ENCODE measurements at regions not wholly inside any gene's neighbourhood (a gene's known extent, or its start where the extent isn't known, plus 50 kb on each side); places are given as distances from the start of the nearest gene placed in this dataset.

DNA sequence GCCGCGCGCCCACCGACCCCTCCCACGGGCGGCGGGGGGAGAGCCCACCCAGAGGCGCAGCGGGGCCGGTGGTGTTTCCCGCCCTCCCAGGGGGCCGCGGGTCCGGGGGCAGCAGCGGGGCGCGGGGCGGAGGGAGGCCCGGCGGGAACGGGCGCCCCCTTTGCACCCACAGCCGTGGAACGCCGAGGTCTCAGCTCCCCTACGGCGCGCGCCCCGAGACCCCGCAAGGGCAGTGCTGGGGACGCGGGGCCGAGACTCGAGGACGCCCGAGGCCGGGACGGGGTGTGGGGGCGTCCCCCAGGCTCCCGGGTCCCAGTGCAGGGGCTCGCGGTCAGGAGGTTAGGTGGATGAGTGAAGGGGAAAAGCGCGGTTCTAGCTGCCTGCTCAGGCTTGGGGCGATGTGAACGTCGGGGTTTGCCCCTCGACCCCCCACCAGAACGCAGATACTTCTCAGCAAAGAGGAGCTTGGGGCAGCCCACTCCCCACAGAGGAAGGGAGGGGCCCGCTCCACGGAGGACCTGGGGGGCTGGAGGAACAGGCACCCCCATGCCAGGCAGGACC is 65.5 kb upstream of the BHLHE23 start:
- no peak for DNase-seq (ENCODE audit: low read depth in 1 of 2, low spot score in 1 of 2)
- no peak for TF ChIP-seq JUND (IDR thresholded peaks at IDR 0.05; ENCODE audit: low read depth)
- in situ Hi-C loops (cut with HindIII; ENCODE audit: low pct_unique_long_range_greater_than_20kb, low sequenced_read_pairs) = no loop called here

DNA sequence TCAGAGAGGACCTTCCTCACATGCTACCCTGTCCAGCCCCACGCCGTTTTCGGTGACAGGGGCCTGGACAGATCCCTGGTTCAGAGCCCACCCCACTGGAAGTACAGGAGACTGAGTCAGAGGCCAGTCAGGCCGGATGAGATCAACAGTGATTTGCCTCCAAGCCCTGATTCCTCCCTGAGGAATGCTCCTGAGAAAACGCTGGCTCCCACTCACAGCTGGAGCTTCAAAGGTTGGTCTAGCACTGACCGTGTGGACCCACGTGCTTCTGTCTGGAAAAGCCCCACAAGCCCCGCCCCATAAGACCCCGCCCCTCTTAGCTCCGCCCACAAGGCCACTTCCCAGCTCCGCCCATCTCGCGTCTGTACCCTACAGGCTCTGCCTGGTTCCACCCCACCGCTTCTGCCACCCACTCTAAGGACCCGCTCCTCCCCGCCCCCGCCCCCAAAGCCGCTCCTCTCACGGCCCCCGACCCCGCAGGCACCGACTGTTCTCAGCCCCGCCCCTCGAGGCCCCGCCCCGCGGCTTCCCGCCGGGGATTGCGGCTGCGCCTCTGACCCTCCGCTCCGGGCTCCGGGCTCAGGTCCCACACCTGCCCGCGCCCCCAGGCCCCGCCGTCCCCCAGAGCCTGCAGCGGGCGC is 64.9 kb upstream of the BHLHE23 start:
- no peak for TF ChIP-seq JUND (IDR thresholded peaks at IDR 0.05; ENCODE audit: low read depth)
- DNase-seq (ENCODE audit: low read depth in 1 of 2, low spot score in 1 of 2) = peak in 1 of 2 experiments; percentile 52
- in situ Hi-C loops (cut with HindIII; ENCODE audit: low pct_unique_long_range_greater_than_20kb, low sequenced_read_pairs) = no loop called here

DNA sequence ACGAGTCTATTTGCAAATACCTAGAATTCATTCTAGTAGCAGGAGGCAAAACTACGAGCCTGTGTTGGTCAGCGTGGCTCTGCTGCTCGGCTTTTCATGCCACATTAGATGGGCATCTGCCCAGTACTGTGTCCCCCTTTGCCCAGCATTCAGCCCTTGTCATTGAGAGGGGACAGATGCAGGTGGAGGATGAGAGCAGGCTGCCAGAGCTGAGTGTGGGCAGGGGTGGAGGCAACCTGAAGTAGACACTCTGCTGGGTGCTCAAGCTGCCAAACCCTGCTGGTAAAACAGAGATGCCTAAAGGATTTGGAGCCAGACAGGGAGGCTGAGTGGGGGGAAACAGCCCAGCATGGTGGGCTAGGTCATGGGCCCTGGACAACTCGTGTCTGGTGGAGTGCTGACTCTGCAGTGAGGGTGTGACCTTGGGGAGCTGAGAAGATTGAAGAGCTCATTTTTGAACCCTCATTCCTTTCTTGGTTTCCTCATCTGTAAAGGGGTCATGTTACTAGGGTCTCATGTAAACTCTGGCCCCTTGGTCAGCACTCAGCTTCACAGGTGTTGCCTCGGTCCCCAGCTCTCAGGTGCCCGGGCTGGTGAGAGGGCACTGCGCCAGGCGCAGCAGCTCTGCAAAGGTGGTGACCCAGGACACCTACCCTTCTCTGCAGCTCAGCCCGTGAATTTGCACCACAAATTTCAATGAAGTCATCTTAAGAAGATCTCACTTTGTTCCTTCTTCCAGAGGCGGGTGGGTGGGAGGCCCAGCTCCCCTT is 64.2 kb upstream of the BHLHE23 start:
- no peak for TF ChIP-seq JUND (IDR thresholded peaks at IDR 0.05; ENCODE audit: low read depth)
- in situ Hi-C loops (cut with HindIII; ENCODE audit: low pct_unique_long_range_greater_than_20kb, low sequenced_read_pairs) = no loop called here

DNA sequence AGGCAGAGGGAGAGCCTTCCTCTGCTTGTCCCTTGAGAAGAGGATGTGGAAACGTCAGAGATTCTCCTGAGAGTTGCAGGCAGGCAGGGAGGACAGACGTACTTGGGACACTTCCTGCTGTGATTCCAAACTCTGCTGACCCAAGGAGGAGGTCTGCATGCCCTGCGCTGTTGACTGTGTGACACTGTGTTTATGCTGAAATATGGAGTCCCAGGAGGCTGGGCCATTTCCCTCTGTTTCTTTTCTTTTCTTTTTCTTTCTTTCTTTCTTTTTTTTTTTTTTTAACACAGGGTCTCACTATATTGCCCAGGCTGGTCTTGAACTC is 63.5 kb upstream of the BHLHE23 start:
- no peak for TF ChIP-seq JUND (IDR thresholded peaks at IDR 0.05; ENCODE audit: low read depth)
- in situ Hi-C loops (cut with HindIII; ENCODE audit: low pct_unique_long_range_greater_than_20kb, low sequenced_read_pairs) = no loop called here
- no peak for DNase-seq (ENCODE audit: low read depth in 1 of 2, low spot score in 1 of 2)

More for the DNA sequence above, 64.2 kb upstream of the BHLHE23 start:
- no peak for DNase-seq (ENCODE audit: low read depth in 1 of 2, low spot score in 1 of 2)

DNA sequence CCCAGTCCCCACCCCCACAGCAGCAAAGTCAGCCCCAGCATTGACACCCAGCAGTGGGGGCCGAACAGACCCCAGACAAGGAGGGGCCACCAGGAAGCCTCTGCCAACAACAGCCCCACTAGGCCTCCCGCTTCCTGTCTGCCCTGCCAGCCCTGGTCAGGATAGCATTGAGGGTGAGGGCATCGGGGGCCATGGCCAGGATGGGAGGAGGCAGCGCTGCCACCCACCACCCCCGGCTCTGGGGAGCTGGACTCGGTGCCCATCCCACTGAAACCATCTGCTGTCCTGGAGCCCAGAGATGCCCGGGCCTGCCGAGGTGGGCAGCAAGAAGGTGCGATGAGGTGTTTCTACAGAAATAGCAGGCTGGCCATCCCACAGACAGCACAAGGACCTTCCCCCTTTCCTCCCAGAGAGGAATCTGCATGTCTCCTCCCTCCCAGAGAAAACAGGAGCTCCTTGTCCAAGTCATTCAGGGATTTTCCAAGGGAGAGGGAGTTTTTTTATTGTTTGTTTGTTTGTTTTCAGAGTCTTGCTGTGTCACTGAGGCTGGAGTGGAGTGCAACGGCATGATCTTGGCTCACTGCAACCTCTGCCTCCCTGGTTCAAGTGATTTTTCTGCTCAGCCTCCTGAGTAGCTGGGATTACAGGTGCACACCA is 62.1 kb upstream of the BHLHE23 start:
- peak in 1 of 2 experiments; percentile 44 for DNase-seq (ENCODE audit: low read depth in 1 of 2, low spot score in 1 of 2)

DNA sequence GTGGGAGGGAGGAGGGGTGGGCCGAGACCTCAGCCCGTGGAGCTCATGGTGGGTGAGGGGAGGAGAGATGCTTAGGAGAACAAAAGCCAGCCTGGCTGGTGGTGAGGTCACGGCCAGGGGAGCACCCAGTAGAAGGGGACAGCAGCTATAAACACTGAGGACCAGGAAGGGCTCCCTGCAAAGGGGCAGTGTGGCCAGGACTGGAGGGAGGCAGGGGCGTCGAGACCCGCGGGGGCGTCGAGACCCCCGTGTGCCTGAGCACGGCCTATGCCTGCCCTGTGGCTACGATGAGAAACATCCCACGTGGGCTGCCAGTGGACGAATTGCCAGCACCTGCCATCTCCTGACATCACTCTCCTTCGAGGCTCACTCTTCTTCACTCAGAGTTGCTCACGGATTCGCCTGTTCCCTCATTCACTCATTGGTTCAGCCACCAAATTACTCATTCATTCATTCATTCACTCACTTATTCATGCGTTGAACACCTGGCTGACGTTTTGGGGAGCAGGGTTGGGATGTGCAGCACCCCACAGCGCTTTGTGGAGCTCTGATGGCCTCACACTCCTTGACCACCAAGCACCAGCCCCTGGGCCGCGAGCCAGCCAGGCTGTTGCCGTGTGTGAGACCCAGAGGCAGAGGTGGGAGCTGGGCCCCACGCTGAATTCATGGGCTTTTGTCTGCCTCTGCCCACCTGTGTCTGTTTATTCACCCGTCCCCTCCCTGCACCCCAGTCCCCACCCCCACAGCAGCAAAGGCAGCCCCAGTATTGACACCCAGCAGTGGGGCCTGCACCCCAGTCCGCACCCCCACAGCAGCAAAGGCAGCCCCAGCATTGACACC is 61.2 kb upstream of the BHLHE23 start:
- TF ChIP-seq JUND (IDR thresholded peaks at IDR 0.05; ENCODE audit: low read depth) = no peak
- in situ Hi-C loops (cut with HindIII; ENCODE audit: low pct_unique_long_range_greater_than_20kb, low sequenced_read_pairs) = no loop called here
- no peak for DNase-seq (ENCODE audit: low read depth in 1 of 2, low spot score in 1 of 2)

More for the DNA sequence above, 62.1 kb upstream of the BHLHE23 start:
- TF ChIP-seq JUND (IDR thresholded peaks at IDR 0.05; ENCODE audit: low read depth) = no peak
- in situ Hi-C loops (cut with HindIII; ENCODE audit: low pct_unique_long_range_greater_than_20kb, low sequenced_read_pairs) = no loop called here

DNA sequence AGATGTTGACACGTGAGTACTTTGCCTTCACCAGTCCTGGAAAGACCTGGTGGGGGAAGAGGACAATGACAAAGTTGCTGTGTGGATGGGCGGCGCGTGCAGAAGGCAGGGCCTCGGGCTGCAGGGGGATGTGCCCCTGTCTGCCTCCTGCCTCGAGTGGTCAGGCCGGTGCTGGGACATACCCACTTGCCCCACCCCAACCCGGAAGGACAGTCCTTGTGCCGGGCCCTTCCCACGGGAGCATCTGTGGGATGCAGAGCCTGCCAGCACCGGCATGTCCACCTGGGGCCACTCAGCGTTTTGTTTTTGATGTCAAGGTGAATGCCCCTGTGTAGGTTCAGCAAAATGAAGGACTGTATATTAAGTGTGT is 60.5 kb upstream of the BHLHE23 start:
- in situ Hi-C loops (cut with HindIII; ENCODE audit: low pct_unique_long_range_greater_than_20kb, low sequenced_read_pairs) = no loop called here
- no peak for TF ChIP-seq JUND (IDR thresholded peaks at IDR 0.05; ENCODE audit: low read depth)
- no peak for DNase-seq (ENCODE audit: low read depth in 1 of 2, low spot score in 1 of 2)

DNA sequence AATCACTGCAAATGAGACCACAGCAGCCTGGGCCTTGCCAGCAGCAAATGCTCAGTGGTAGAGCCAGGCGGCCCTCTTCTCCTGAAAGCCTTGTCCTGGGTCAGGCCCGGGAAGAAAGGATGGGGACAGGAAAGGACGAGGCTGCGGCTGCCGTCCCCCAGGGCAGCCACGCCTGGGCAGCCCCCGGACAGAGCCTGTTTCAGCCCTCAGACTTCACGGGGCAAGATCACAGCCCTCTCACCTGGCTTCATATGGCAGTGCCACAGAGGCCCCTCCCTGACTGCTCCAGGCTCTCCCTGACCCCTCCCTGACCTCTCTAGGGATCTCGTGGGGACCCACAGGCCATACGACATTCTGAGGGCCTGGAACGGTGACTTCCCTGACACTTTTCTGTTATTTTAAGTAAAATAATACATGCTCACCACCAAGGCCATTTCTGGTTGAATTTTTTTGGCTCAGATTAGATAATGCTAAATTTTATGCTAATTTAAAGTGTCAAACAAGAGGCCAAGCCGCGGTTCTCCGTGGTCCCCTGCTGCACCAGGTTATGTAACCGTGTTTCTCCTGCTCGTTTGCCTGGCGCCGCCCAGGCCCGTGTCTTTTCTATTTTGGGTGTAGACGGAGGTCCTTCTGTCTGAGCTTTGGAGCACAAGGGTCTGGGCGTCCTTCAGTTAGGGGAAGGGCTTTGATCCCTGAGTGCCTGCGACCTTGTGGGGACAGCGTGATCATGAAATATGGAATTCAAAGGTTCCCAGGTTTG is 59.9 kb upstream of the BHLHE23 start:
- DNase-seq (ENCODE audit: low read depth in 1 of 2, low spot score in 1 of 2) = no peak
- no peak for TF ChIP-seq JUND (IDR thresholded peaks at IDR 0.05; ENCODE audit: low read depth)
- in situ Hi-C loops (cut with HindIII; ENCODE audit: low pct_unique_long_range_greater_than_20kb, low sequenced_read_pairs) = no loop called here

DNA sequence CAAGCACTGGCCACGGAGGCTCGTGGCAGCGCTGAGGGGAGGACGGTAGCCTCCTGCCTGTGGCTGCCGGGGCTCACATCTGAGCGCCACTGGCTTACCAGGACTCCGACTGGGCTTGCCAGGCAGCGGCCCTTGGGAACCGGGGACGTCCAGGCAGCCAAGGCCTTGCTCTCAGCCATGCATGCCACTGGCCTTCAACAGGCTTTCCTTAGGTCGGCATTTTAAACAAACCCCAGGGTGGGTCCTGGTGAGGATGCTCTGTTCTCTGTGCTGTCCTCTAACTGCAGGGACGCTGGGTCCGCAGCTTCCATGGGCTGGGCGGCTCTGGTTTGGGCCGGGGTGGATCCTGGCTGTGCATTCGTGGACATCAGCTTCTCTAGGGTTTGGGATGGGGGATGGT is 59.1 kb upstream of the BHLHE23 start:
- DNase-seq (ENCODE audit: low read depth in 1 of 2, low spot score in 1 of 2) = no peak
- no peak for TF ChIP-seq JUND (IDR thresholded peaks at IDR 0.05; ENCODE audit: low read depth)
- in situ Hi-C loops (cut with HindIII; ENCODE audit: low pct_unique_long_range_greater_than_20kb, low sequenced_read_pairs) = no loop called here

DNA sequence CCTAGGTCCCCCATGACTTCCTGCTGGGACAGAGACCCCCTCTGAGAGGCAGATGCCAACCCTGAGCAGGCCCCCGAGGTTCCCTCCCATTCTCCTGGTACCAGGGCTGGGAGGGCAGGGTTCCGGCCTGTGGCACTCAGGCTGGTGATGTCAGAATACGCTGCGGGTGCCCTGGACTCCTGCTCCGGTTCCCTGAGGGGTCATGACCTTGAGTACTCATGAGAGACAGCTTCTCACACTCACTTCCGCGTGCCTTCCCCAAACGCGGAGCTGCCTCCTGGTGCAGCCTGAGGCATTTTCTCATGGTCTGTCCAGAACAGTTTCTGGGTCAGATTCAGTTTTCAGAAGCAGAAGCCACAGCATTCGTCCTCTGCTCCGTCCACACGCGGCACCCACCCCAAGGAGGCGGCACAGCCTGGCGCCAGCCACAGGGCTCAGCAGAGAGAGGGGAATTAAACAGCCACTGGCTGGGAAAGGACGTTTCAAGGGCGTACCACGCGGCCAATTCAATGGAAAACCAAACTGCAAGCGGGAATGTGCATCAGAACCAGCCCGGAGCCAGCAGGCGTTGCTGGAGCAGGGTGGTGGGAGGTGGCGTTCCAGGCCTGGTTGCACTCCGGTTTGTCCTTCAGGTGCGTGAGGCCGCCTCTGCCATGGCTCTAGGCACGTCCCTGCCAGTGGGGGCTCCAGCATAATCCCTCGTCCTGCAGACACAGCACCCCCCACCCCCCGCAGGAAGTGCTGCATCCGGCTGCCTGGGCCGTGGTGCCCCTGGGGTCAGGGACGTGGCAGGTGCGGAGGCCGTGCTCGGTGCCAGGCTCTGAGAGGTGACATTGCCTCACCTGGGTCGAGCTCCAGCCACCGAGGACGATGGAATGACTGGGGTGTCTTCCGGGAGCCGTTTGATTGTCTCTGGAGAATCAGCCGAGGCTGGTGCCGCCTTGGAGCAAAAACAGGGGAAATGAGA is 58.3 kb upstream of the BHLHE23 start:
- TF ChIP-seq JUND (IDR thresholded peaks at IDR 0.05; ENCODE audit: low read depth) = no peak
- DNase-seq (ENCODE audit: low read depth in 1 of 2, low spot score in 1 of 2) = peak in 1 of 2 experiments; percentile 61
- in situ Hi-C loops (cut with HindIII; ENCODE audit: low pct_unique_long_range_greater_than_20kb, low sequenced_read_pairs) = no loop called here

DNA sequence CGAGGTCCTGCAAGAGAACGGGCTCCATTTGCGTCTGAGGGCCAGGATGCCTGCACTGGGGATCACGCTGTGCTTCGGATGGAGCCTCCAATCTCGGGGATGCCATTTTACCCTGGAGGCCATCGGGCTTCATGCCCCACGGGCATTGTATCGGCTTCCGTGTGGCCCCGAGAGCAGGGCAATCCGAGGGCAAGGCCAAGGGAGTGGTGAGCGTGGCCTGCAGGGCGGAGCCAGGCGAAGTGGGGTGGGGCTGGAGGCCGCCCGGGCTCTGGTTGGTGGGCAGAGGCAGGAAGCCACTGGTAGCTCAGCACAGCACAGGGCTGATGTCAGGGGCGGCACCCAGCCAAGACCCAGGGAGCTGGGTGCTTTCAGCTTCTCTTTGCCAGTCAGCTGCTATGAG is 57.5 kb upstream of the BHLHE23 start:
- TF ChIP-seq JUND (IDR thresholded peaks at IDR 0.05; ENCODE audit: low read depth) = no peak
- peak in 1 of 2 experiments; percentile 67 for DNase-seq (ENCODE audit: low read depth in 1 of 2, low spot score in 1 of 2)
- in situ Hi-C loops (cut with HindIII; ENCODE audit: low pct_unique_long_range_greater_than_20kb, low sequenced_read_pairs) = no loop called here
